Heart right ventricle (tissue), 16 donors: ENCODE measurements at regions not wholly inside any gene's neighbourhood (a gene's known extent, or its start where the extent isn't known, plus 50 kb on each side); places are given as distances from the start of the nearest gene placed in this dataset.

ENCODE experiments used
- ATAC-seq, 8 donors: fragments of 200-7000 bp; cut with Tn5 transposase; one replicate each; pipeline ENCODE4 v1.9.1; 2020; ENCODE audit warnings: mild to moderate bottlenecking in 8 of 8, moderate library complexity in 8 of 8, moderate number of reproducible peaks in 1 of 8
- DNase-seq, 2 donors: peaks; one replicate each; pipeline ENCODE4 v3.0.0-alpha.2; 2020
- H3K27ac ChIP-seq, 10 donors: fragments of 200-600 bp; sonication (generic) in 2 of 10; one replicate each; pipeline versions ENCODE4 v1.5.0 to v1.8.0; 2020 to 2022; ENCODE audit warnings: mild to moderate bottlenecking in 3 of 10
- H3K27me3 ChIP-seq, 7 donors: fragments of 200-600 bp; one replicate each; pipeline ENCODE4 v1.8.0; 2021 to 2022; ENCODE audit warnings: mild to moderate bottlenecking in 2 of 7
- H3K36me3 ChIP-seq, 9 donors: fragments of 200-600 bp; sonication (generic) in 1 of 9; one replicate each; pipeline versions ENCODE4 v1.5.0 to v1.8.0; 2020 to 2022; ENCODE audit warnings: mild to moderate bottlenecking in 2 of 9
- H3K4me1 ChIP-seq, 9 donors: fragments of 200-600 bp; sonication (generic) in 1 of 9; one replicate each; pipeline versions ENCODE4 v1.5.0 to v1.8.0; 2020 to 2022; ENCODE audit warnings: mild to moderate bottlenecking in 4 of 9
- H3K4me3 ChIP-seq, 10 donors: fragments of 200-600 bp; sonication (generic) in 2 of 10; one replicate each; pipeline versions ENCODE4 v1.5.0 to v1.8.0; 2020 to 2022; ENCODE audit warnings: mild to moderate bottlenecking in 7 of 10, moderate library complexity in 2 of 10
- H3K9me3 ChIP-seq, 11 donors: fragments of 200-600 bp in 10 of 11; sonication (generic) in 2 of 11; one replicate each; pipeline versions ENCODE4 v1.5.0 to v1.8.0; 2013 to 2022; ENCODE audit warnings: mild to moderate bottlenecking in 2 of 11, control low read depth in 1 of 11, moderate library complexity in 1 of 11
- CTCF ChIP-seq, 9 donors: fragments of 200-600 bp; sonication (generic) in 2 of 9; IDR thresholded peaks; one replicate each; pipeline versions ENCODE4 v1.5.0 to v1.8.0; 2021 to 2022; ENCODE audit warnings: antibody characterized with exemption in 9 of 9, mild to moderate bottlenecking in 5 of 9, moderate library complexity in 1 of 9
- WGBS, 2 donors: extraction: QIAGEN DNeasy Blood & Tissue Kit; methylation state at CpG; one replicate each; pipeline ENCODE4 v1.1.7; 2013; ENCODE audit warnings: inconsistent platforms in 1 of 2; 5-methylcytosine and 5-hydroxymethylcytosine counted together
- intact Hi-C, 10 donors: fragments of 100-400 bp; cut with DNase I; formaldehyde crosslinking; loops; one replicate each; pipeline versions ENCODE4 v1.11.1 to v1.14.2; 2022
- donor health status: Arrhythmogenic right ventricular cardiomyopathy.
- donor health status: ischemic (EF 13 %, LVEDD 7.1; RV severe dilation, severe dysfunction).
- donor health status: healthy with polysubstance abuse.
- donor health status: DM: no; HTN: yes; CAD: no.
- donor health status: DM: no; HTN: no; CAD: no.
- donor health status: ischemic (EF 25% LVEDD 6.9; RV normal size, moderate dysfunction).
- donor health status: ischemic (EF 25% LVEDD 5.7; RV mildly dilated, moderate dysfunction).
- donor health status: healthy.
- donor health status: DM: yes; HTN: yes; CAD: no.
- donor health status: Ischemic cardiomyopathy.
- donor health status: ischemic (EF 35%, LVEDD 5.7; RV mildly dilated, moderate dysfunction).
- donor health status: nonischemic (EF 11% LVEDD 7.7; RV severe dilation, severe dysfunction).
- donor health status: DM: yes; HTN: yes; CAD: no.
- donor health status: PGD.
- donor health status: ischemic (EF 29% LVEDD 5.4; RV normal size, mild dysfunction).
- donor health status: nonischemic (EF 23%, LVEDD 6.1; RV moderate dilation, normal function).

- peaks cover 0 to 62% (median 12%) of the 10 kb centered on the region in 11 donors for H3K9me3 ChIP-seq
- DNase-seq (no peak), ATAC-seq (no peak)
- H3K4me3 ChIP-seq, result no peak overlapping the region
- no peaks in the 10 kb centered on the region for H3K36me3 ChIP-seq
- no peaks in the 10 kb centered on the region for H3K4me1 ChIP-seq
- no peaks in the 10 kb centered on the region for H3K27me3 ChIP-seq
- intact Hi-C loops, result no loop called here
- TF ChIP-seq CTCF (IDR thresholded peaks at IDR 0.05), result no peak
- no peak overlapping the region for H3K27ac ChIP-seq
- WGBS, 2 donors, result 92 to 100% methylated on average over 2 of the region's 2 CpGs
These were observed 559.0 kb downstream of the TBC1D4 start for GRCh38 chr13:74922963-74923362.

GRCh38 chr13:74921326-74921725 is 560.6 kb downstream of the TBC1D4 start:
- no peak for TF ChIP-seq CTCF (IDR thresholded peaks at IDR 0.05)
- intact Hi-C loops, result no loop called here
- no peak for DNase-seq
- Histone ChIP-seq H3K27ac (no peak overlapping the region), H3K4me1 (no peaks in the 10 kb centered on the region), H3K9me3 (peaks cover 0 to 46% (median 9%) of the 10 kb centered on the region in 11 donors), H3K27me3 (no peaks in the 10 kb centered on the region), H3K36me3 (no peaks in the 10 kb centered on the region), H3K4me3 (no peak overlapping the region)
- no peak for ATAC-seq

- intact Hi-C loops, result no loop called here
- Histone ChIP-seq H3K36me3 (no peaks in the 10 kb centered on the region), H3K4me1 (no peaks in the 10 kb centered on the region), H3K27me3 (no peaks in the 10 kb centered on the region), H3K4me3 (no peak overlapping the region), H3K27ac (no peak overlapping the region), H3K9me3 (peaks cover 0 to 42% (median 9%) of the 10 kb centered on the region in 11 donors)
- ATAC-seq (no peak), DNase-seq (no peak)
- 78 to 80% methylated on average over 3 of the region's 3 CpGs for WGBS, 2 donors
- no peak for TF ChIP-seq CTCF (IDR thresholded peaks at IDR 0.05)
These were observed 561.0 kb downstream of the TBC1D4 start for GRCh38 chr13:74920920-74921319.

- Histone ChIP-seq H3K27ac (no peak overlapping the region), H3K36me3 (no peaks in the 10 kb centered on the region), H3K4me1 (no peaks in the 10 kb centered on the region), H3K9me3 (peaks cover 0 to 36% (median 9%) of the 10 kb centered on the region in 11 donors), H3K4me3 (no peak overlapping the region), H3K27me3 (no peaks in the 10 kb centered on the region)
- no peak for TF ChIP-seq CTCF (IDR thresholded peaks at IDR 0.05)
- intact Hi-C loops, result no loop called here
- DNase-seq (no peak), ATAC-seq (no peak)
- WGBS, 2 donors, result 45 to 50% methylated on average over 4 of the region's 4 CpGs
These were observed 561.6 kb downstream of the TBC1D4 start for GRCh38 chr13:74920361-74920760.

GRCh38 chr13:74919914-74920313 is 562.1 kb downstream of the TBC1D4 start:
- no peak overlapping the region for H3K27ac ChIP-seq
- no peak overlapping the region for H3K4me3 ChIP-seq
- no peaks in the 10 kb centered on the region for H3K27me3 ChIP-seq
- ATAC-seq (no peak), DNase-seq (no peak)
- H3K4me1 ChIP-seq, result no peaks in the 10 kb centered on the region
- intact Hi-C loops, result loop anchor here in 1 of 10 donors (5.0 kb wide), 1 partner anchor 38 kb away; no protein-coding TSS in a partner anchor
- H3K36me3 ChIP-seq, result no peaks in the 10 kb centered on the region
- no peak for TF ChIP-seq CTCF (IDR thresholded peaks at IDR 0.05)
- H3K9me3 ChIP-seq, result peaks cover 0 to 32% (median 9%) of the 10 kb centered on the region in 11 donors
